ENCODE measurements at regions not wholly inside any gene's neighbourhood (a gene's known extent, or its start where the extent isn't known, plus 50 kb on each side); places are given as distances from the start of the nearest gene placed in this dataset.

DNA sequence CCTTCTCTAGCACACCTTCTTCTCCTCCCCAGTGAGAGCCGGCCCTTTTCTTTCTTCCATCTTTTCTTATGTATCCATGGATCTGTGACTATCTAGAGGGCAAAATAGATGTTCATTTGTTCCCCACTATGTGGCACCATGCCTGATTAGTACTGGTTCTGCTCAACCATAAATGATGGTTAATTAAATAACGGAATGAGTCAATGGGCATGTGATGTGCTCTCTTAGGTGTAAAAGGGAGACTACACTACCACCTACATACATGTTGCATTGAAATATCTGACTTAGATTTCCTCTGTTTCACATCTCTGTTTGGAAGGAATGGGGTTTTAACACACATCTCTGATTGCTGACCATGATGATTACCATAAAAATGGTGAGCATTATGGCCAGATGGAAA lies 116.5 kb downstream of the BTG1 start:
- no peak for DNase-seq (ENCODE audit: low read depth, low spot score)
- Mint-ChIP-seq H3K4me1 (peaks cover 7% of the 10 kb centered on the region), H3K9me3 (no peaks in the 10 kb centered on the region), H3K27ac (ENCODE audit: unreplicated experiment) (no peak overlapping the region), H3K27me3 (ENCODE audit: low read depth) (no peaks in the 10 kb centered on the region), H3K36me3 (ENCODE audit: low read depth) (no peaks in the 10 kb centered on the region), H3K4me3 (no peak overlapping the region)
- TF ChIP-seq CTCF (conservative IDR thresholded peaks at IDR 0.05): no peak

DNA sequence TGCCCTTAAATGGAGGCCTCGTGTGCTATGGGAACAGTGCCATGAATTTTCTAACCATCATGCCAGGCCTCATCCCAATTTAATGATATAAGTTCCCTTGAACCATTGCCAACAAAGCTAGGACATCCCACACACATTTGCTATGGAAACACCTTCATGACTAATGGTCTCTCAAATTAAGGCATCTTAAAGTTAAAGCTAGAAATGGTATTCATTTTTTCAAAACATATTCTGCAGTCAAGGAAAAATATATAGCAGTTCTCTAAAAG lies 117.3 kb downstream of the BTG1 start:
- H3K36me3 Mint-ChIP-seq (ENCODE audit: low read depth): no peaks in the 10 kb centered on the region
- no peaks in the 10 kb centered on the region for H3K27me3 Mint-ChIP-seq (ENCODE audit: low read depth)
- H3K9me3 Mint-ChIP-seq: no peaks in the 10 kb centered on the region
- DNase-seq (ENCODE audit: low read depth, low spot score): no peak
- H3K4me1 Mint-ChIP-seq: peaks cover 7% of the 10 kb centered on the region
- no peak overlapping the region for H3K27ac Mint-ChIP-seq (ENCODE audit: unreplicated experiment)
- no peak overlapping the region for H3K4me3 Mint-ChIP-seq
- no peak for TF ChIP-seq CTCF (conservative IDR thresholded peaks at IDR 0.05)

- Mint-ChIP-seq H3K27me3 (ENCODE audit: low read depth) (no peaks in the 10 kb centered on the region), H3K27ac (ENCODE audit: unreplicated experiment) (no peak overlapping the region), H3K4me3 (no peak overlapping the region), H3K36me3 (ENCODE audit: low read depth) (no peaks in the 10 kb centered on the region), H3K9me3 (no peaks in the 10 kb centered on the region), H3K4me1 (peaks cover 7% of the 10 kb centered on the region)
- DNase-seq (ENCODE audit: low read depth, low spot score): no peak
- no peak for TF ChIP-seq CTCF (conservative IDR thresholded peaks at IDR 0.05)
These were observed 117.8 kb downstream of the BTG1 start for GRCh38 chr12:92027701-92028440.

- H3K9me3 Mint-ChIP-seq: no peaks in the 10 kb centered on the region
- TF ChIP-seq CTCF (conservative IDR thresholded peaks at IDR 0.05): no peak
- H3K27me3 Mint-ChIP-seq (ENCODE audit: low read depth): no peaks in the 10 kb centered on the region
- DNase-seq (ENCODE audit: low read depth, low spot score): no peak
- peaks cover 11% of the 10 kb centered on the region for H3K4me1 Mint-ChIP-seq
- no peak overlapping the region for H3K27ac Mint-ChIP-seq (ENCODE audit: unreplicated experiment)
- no peaks in the 10 kb centered on the region for H3K36me3 Mint-ChIP-seq (ENCODE audit: low read depth)
- no peak overlapping the region for H3K4me3 Mint-ChIP-seq
These were observed 118.4 kb downstream of the BTG1 start for GRCh38 chr12:92027243-92027642.

DNA sequence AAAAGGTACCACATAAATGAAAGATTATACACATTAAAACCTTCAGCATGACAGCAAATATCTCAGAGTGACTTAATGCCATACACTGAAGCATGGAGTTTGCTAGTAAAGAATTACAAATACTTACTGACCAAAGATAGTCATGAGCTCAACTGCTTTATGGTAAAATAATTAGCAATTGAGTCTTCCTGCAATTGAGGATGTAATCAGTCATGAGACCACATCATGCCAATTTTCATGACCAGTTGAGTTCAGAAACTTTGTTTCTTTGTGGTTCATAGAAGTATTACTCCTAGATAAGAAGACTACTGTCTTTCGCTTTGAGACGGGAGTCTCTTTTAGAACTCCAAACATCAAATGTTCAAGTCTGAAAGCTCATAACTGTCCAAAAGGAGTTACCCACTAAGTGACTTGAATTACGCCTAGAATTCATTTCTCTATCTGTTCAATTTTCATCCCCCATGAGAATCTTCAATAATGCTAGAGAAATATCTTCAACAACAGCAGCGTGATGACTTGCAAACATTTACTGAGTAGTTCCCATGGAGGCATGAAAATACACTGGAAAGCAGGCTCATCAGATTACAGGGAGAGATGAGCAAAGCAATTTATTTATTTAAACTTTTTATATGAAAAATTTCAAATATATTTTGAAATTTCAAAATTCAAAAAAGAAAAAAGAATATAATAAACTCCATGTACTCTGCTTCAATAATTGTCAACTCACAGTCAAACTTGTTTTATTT lies 120.0 kb downstream of the BTG1 start:
- Mint-ChIP-seq H3K27me3 (ENCODE audit: low read depth) (no peaks in the 10 kb centered on the region), H3K36me3 (ENCODE audit: low read depth) (no peaks in the 10 kb centered on the region), H3K27ac (ENCODE audit: unreplicated experiment) (no peak overlapping the region), H3K4me1 (peaks cover 26% of the 10 kb centered on the region), H3K9me3 (no peaks in the 10 kb centered on the region), H3K4me3 (no peak overlapping the region)
- TF ChIP-seq CTCF (conservative IDR thresholded peaks at IDR 0.05): no peak
- DNase-seq (ENCODE audit: low read depth, low spot score): no peak
